ENCODE measurements at regions not wholly inside any gene's neighbourhood (a gene's known extent, or its start where the extent isn't known, plus 50 kb on each side); places are given as distances from the start of the nearest gene placed in this dataset.

DNA sequence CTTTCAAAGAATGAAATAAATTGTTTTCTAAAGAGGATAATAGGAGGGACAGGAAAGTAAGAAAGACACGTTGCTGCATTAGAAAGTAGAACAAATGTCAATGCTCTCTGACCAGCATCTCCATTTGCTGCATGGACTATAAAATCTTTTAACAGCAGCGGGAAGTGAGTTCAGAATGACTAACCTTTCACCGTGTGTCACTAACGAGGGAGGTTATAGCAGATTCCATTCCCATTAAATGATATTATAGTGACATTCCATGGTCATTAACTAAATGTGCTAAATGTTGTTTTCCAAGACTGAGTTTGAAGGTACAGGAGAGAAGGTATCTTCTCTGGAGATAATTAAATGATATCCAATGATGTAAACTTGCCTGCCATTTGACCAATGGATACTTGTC is 127.1 kb upstream of the HS3ST3A1 start:
- no peak for DNase-seq
- no peak overlapping the region for H3K4me3 ChIP-seq
- no peaks in the 10 kb centered on the region for H3K27me3 ChIP-seq
- H3K9me3 ChIP-seq, result no peaks in the 10 kb centered on the region
- H3K36me3 ChIP-seq, result no peaks in the 10 kb centered on the region

GRCh38 chr17:13729466-13730134 is 127.9 kb upstream of the HS3ST3A1 start:
- Histone ChIP-seq H3K36me3 (no peaks in the 10 kb centered on the region), H3K27me3 (no peaks in the 10 kb centered on the region), H3K9me3 (no peaks in the 10 kb centered on the region), H3K4me3 (no peak overlapping the region)
- no peak for DNase-seq

DNA sequence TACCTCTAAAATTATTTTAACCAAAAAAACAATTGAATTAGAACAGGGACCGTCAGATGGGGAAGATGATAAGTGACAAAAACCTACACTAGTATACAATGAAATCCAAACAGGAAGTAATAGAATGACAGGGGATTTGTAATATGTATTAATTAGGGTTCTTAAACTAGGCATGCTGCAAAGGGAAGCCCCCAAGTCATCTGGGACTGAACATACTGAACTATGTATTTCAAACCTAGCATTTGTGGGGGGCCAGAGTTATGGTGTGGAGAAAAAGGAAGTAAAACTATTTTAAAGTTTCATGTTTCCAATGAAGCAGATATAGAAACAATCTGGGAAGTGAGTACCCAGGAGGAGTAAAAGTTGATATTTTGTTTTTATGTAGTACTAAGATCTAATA is 133.2 kb upstream of the HS3ST3A1 start:
- H3K4me3 ChIP-seq, result no peak overlapping the region
- no peaks in the 10 kb centered on the region for H3K9me3 ChIP-seq
- H3K27me3 ChIP-seq, result no peaks in the 10 kb centered on the region
- no peaks in the 10 kb centered on the region for H3K36me3 ChIP-seq
- no peak for DNase-seq

- no peak for DNase-seq
- H3K4me3 ChIP-seq, result no peak overlapping the region
- no peaks in the 10 kb centered on the region for H3K36me3 ChIP-seq
- H3K27me3 ChIP-seq, result no peaks in the 10 kb centered on the region
- H3K9me3 ChIP-seq, result no peaks in the 10 kb centered on the region
Measured at GRCh38 chr17:13735444-13735843, 133.7 kb upstream of the HS3ST3A1 start.

DNA sequence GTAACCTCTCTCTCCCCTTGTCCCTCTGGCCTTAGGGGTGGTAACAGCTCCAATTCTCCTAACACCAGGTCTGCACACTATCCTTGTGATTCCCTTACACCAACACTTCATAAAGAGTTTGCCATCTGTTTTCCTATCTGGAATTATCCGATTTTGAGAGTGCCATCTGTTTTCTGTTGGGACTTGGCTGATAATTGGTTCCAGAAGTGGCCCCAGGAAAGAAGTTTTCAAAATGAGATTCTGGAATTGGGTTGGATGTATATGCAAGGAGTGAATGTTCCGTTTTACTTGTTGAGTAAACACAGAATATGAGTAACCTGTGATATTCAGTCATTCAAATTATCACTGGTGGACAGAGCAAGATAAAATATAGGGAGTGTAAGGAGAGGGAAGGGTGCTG is 134.1 kb upstream of the HS3ST3A1 start:
- Histone ChIP-seq H3K9me3 (no peaks in the 10 kb centered on the region), H3K36me3 (no peaks in the 10 kb centered on the region), H3K27me3 (no peaks in the 10 kb centered on the region), H3K4me3 (no peak overlapping the region)
- DNase-seq, result no peak

GRCh38 chr17:13736916-13737315 is 135.2 kb upstream of the HS3ST3A1 start:
- H3K4me3 ChIP-seq, result no peak overlapping the region
- DNase-seq, result no peak

DNA sequence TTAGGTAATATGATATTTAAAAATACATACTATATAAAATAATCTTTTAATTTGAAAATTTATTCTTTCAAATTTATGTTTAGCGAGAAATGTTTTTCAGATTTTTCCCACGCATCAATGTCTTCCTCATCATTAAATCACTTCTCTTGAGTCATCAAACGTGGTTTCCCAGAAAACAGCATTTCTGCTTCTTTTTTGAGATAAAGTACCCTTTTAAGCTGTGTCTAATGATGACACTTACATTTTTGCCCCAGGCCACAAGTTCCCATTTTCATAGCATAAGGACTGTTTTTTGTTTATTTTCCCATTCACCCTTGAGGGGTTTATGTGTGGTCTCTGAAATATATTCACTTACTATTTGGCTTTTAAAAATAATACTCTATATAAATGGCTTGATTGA is 139.0 kb upstream of the HS3ST3A1 start:
- no peaks in the 10 kb centered on the region for H3K9me3 ChIP-seq
- DNase-seq, result no peak
- H3K27me3 ChIP-seq, result no peaks in the 10 kb centered on the region
- no peaks in the 10 kb centered on the region for H3K36me3 ChIP-seq
- no peak overlapping the region for H3K4me3 ChIP-seq

More at GRCh38 chr17:13736916-13737315, 135.2 kb upstream of the HS3ST3A1 start:
- Histone ChIP-seq H3K9me3 (no peaks in the 10 kb centered on the region), H3K27me3 (no peaks in the 10 kb centered on the region), H3K36me3 (no peaks in the 10 kb centered on the region)

- H3K4me3 ChIP-seq, result no peak overlapping the region
- no peaks in the 10 kb centered on the region for H3K9me3 ChIP-seq
- no peaks in the 10 kb centered on the region for H3K27me3 ChIP-seq
- H3K36me3 ChIP-seq, result no peaks in the 10 kb centered on the region
- no peak for DNase-seq
Measured at GRCh38 chr17:13741744-13742143, 140.0 kb upstream of the HS3ST3A1 start.

DNA sequence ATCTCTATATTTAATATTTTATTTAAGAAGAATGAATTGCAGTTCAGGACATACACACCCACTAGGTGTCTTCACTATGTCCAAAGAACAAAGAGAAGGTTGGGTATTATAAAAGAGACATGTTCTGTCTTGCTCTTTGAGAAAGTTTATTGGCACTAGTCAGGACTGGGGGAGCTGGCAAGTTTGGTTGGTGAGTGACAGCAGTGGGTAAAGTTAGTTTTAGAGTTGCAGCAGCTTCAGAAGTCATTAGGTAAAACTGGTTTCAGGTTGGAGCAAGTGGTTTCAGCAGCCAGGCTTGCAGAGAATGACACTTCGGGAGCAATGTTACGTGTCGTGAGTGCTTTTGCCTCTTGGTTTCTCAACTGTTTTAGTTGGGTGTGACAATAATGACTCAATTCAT is 142.2 kb upstream of the HS3ST3A1 start:
- H3K9me3 ChIP-seq, result no peaks in the 10 kb centered on the region
- H3K4me3 ChIP-seq, result no peak overlapping the region
- no peaks in the 10 kb centered on the region for H3K36me3 ChIP-seq
- no peaks in the 10 kb centered on the region for H3K27me3 ChIP-seq
- no peak for DNase-seq

GRCh38 chr17:13746404-13746803 is 144.7 kb upstream of the HS3ST3A1 start:
- no peak for DNase-seq
- H3K36me3 ChIP-seq, result no peaks in the 10 kb centered on the region
- H3K9me3 ChIP-seq, result no peaks in the 10 kb centered on the region
- H3K27me3 ChIP-seq, result no peaks in the 10 kb centered on the region
- H3K4me3 ChIP-seq, result no peak overlapping the region

- no peaks in the 10 kb centered on the region for H3K9me3 ChIP-seq
- H3K27me3 ChIP-seq, result no peaks in the 10 kb centered on the region
- DNase-seq, result no peak
- no peaks in the 10 kb centered on the region for H3K36me3 ChIP-seq
- no peak overlapping the region for H3K4me3 ChIP-seq
Measured at GRCh38 chr17:13749166-13749890, 147.6 kb upstream of the HS3ST3A1 start.

DNA sequence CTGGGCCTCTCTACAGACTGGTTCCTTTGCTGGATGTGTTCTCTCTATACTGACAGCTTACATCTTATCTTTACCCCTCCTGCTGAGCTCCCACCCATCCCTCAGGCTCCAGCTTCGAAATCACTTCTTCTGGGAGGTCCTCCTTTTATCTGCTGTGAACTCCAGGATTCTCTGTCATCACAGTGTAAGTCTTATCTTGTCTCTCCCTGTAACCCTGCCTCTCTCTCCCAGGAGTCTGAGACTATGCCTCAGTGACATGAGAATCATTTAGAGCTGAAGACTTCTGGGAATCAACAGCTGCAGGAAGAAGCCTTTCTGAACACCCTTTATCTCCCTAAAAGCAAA is 148.1 kb upstream of the HS3ST3A1 start:
- DNase-seq, result no peak
- no peaks in the 10 kb centered on the region for H3K36me3 ChIP-seq
- no peaks in the 10 kb centered on the region for H3K27me3 ChIP-seq
- no peaks in the 10 kb centered on the region for H3K9me3 ChIP-seq
- H3K4me3 ChIP-seq, result no peak overlapping the region

GRCh38 chr17:13750816-13751793 is 149.4 kb upstream of the HS3ST3A1 start:
- Histone ChIP-seq H3K9me3 (no peaks in the 10 kb centered on the region), H3K27me3 (no peaks in the 10 kb centered on the region), H3K36me3 (no peaks in the 10 kb centered on the region), H3K4me3 (no peak overlapping the region)
- DNase-seq, result no peak

DNA sequence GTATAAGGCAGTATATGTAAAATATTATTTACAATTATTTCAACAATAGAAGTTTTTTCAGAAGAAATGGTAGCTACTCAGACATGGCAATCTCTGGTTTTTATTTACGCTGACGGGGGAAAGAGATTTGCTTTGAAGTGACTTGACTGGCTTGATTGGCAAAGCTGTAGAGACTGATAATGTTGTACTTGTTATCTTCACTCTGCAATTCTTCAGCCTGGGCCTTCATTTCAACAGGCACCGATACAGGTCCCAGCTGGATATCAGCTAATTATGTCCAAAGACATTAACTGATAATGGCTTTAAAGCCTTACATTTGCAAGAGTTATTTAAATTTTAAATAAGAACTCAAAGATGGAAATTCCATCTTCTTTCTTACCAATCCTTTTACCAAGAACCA is 151.4 kb upstream of the HS3ST3A1 start:
- Histone ChIP-seq H3K36me3 (no peaks in the 10 kb centered on the region), H3K27me3 (no peaks in the 10 kb centered on the region), H3K4me3 (no peak overlapping the region), H3K9me3 (no peaks in the 10 kb centered on the region)
- no peak for DNase-seq

- no peaks in the 10 kb centered on the region for H3K27me3 ChIP-seq
- H3K36me3 ChIP-seq, result no peaks in the 10 kb centered on the region
- no peaks in the 10 kb centered on the region for H3K9me3 ChIP-seq
- no peak overlapping the region for H3K4me3 ChIP-seq
- no peak for DNase-seq
Measured at GRCh38 chr17:13753771-13754170, 152.0 kb upstream of the HS3ST3A1 start.

DNA sequence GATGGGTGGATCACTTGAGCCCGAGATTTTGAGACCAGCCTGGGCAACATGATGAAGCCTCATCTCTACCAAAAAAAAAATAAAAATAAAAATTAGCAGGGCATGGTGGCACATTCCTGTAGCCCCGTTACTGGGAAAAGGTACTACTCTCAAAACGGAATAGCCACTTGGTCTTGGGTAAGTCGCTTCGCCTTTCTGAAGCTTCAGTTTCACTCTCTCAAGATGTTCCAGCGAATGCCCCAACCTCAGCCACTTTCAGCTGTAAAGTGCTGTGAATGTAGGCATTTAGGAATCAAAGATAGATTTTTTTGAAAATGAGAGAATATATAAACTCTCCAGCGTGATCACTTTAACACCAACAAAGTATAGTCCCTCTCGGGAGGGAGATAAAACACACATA is 154.1 kb upstream of the HS3ST3A1 start:
- Histone ChIP-seq H3K9me3 (no peaks in the 10 kb centered on the region), H3K36me3 (no peaks in the 10 kb centered on the region), H3K4me3 (no peak overlapping the region), H3K27me3 (no peaks in the 10 kb centered on the region)
- no peak for DNase-seq

- H3K36me3 ChIP-seq, result no peaks in the 10 kb centered on the region
- H3K4me3 ChIP-seq, result no peak overlapping the region
- no peak for DNase-seq
- no peaks in the 10 kb centered on the region for H3K9me3 ChIP-seq
- H3K27me3 ChIP-seq, result no peaks in the 10 kb centered on the region
Measured at GRCh38 chr17:13756763-13757162, 155.0 kb upstream of the HS3ST3A1 start.
